Neural cell (in vitro differentiated cells): ENCODE measurements at regions not wholly inside any gene's neighbourhood (a gene's known extent, or its start where the extent isn't known, plus 50 kb on each side); places are given as distances from the start of the nearest gene placed in this dataset.

Source experiments
- H2AFZ ChIP-seq: fragments of 200-600, 300-800 bp; sonication (generic), shearing (Covaris generic); 2 replicates; pipeline ENCODE4 v1.6.0; 2014; ENCODE audit warnings: low read depth, mild to moderate bottlenecking, antibody characterized with exemption, low read length, moderate library complexity
- H3F3A ChIP-seq: fragments of 200-600 bp; shearing (Covaris generic); 2 replicates; pipeline ENCODE4 v1.6.1; 2016; ENCODE audit warnings: mild to moderate bottlenecking, moderate library complexity, mixed read lengths, antibody characterized with exemption, low read length; ENCODE audit not compliant: insufficient read depth, poor library complexity, severe bottlenecking
- H3K27ac ChIP-seq: fragments of 200-600, 300-800 bp; sonication (generic), shearing (Covaris generic); 2 replicates; pipeline ENCODE4 v1.5.1; 2014; ENCODE audit warnings: mild to moderate bottlenecking, low read length, moderate library complexity
- H3K27me3 ChIP-seq: fragments of 300-800, 200-600 bp; sonication (generic), shearing (Covaris generic); 2 replicates; pipeline ENCODE4 v1.6.0; 2014; ENCODE audit warnings: mild to moderate bottlenecking, low read depth, low read length, moderate library complexity; ENCODE audit not compliant: insufficient read depth
- H3K36me3 ChIP-seq: fragments of 300-800, 200-600 bp; sonication (generic), shearing (Covaris generic); 2 replicates; pipeline ENCODE4 v1.5.1; 2014; ENCODE audit warnings: mild to moderate bottlenecking, antibody characterized with exemption, low read length, moderate library complexity; ENCODE audit not compliant: insufficient read depth
- H3K4me2 ChIP-seq: fragments of 300-800, 200-600 bp; sonication (generic), shearing (Covaris generic); 2 replicates; pipeline ENCODE4 v1.6.0; 2014; ENCODE audit warnings: mild to moderate bottlenecking, low read length
- H3K4me3 ChIP-seq: fragments of 300-800, 200-600 bp; sonication (generic), shearing (Covaris generic); 2 replicates; pipeline ENCODE4 v1.5.1; 2014; ENCODE audit warnings: mild to moderate bottlenecking, low read length, moderate library complexity
- H3K79me2 ChIP-seq: fragments of 200-600 bp; shearing (Covaris generic); replicated peaks from 2 replicates; pipeline ENCODE4 v1.6.0; 2014; ENCODE audit warnings: mild to moderate bottlenecking, low read length, moderate library complexity; ENCODE audit not compliant: insufficient read depth
- H3K9ac ChIP-seq: fragments of 300-800, 200-600 bp; sonication (generic), shearing (Covaris generic); 2 replicates; pipeline ENCODE4 v1.6.1; 2016; ENCODE audit warnings: mild to moderate bottlenecking, low read length, mixed read lengths
- H3K9me2 ChIP-seq: fragments of 200-600 bp; shearing (Covaris generic); 2 replicates; pipeline ENCODE4 v1.6.1; 2016; ENCODE audit warnings: mild to moderate bottlenecking, low read length, mixed read lengths; ENCODE audit not compliant: insufficient read depth
- H3K9me3 ChIP-seq: fragments of 200-600, 300-800 bp; sonication (generic), shearing (Covaris generic); 2 replicates; pipeline ENCODE4 v1.6.1; 2016; ENCODE audit warnings: mild to moderate bottlenecking, mixed run types, low read length, moderate library complexity, mixed read lengths
- H4K20me1 ChIP-seq: fragments of 200-600 bp; shearing (Covaris generic); 2 replicates; pipeline ENCODE4 v1.6.1; 2016; ENCODE audit warnings: mild to moderate bottlenecking, mixed run types; ENCODE audit not compliant: insufficient read depth
- EP300 ChIP-seq: fragments of 450-650 bp; conservative IDR thresholded peaks from 2 replicates; pipeline ENCODE4 v1.6.1; 2014; ENCODE audit warnings: antibody characterized with exemption, mild to moderate bottlenecking, moderate library complexity; ENCODE audit not compliant: poor library complexity, severe bottlenecking
- EZH2 ChIP-seq: fragments of 200-600, 300-800 bp; shearing (Covaris generic), sonication (generic); IDR thresholded peaks from 2 replicates; pipeline ENCODE4 v1.6.1; 2014; ENCODE audit warnings: antibody characterized with exemption, low read length, borderline replicate concordance, mild to moderate bottlenecking; ENCODE audit not compliant: insufficient read depth, poor library complexity, severe bottlenecking
- MXI1 ChIP-seq: fragments of 450-650 bp; conservative IDR thresholded peaks from 2 replicates; pipeline ENCODE4 v1.6.1; 2014; ENCODE audit warnings: antibody characterized with exemption, mild to moderate bottlenecking; ENCODE audit not compliant: poor library complexity, severe bottlenecking
- POLR2AphosphoS5 ChIP-seq: IDR thresholded peaks from 2 replicates; pipeline ENCODE4 v1.6.1; 2012
- RAD21 ChIP-seq: fragments of 450-650 bp; conservative IDR thresholded peaks from 2 replicates; pipeline ENCODE4 v1.6.1; 2014; ENCODE audit warnings: antibody characterized with exemption, mild to moderate bottlenecking, moderate library complexity
- SMC3 ChIP-seq: fragments of 450-650 bp; conservative IDR thresholded peaks from 2 replicates; pipeline ENCODE4 v1.6.1; 2014; ENCODE audit warnings: antibody characterized with exemption, mild to moderate bottlenecking, moderate library complexity; ENCODE audit not compliant: poor library complexity
- TAF1 ChIP-seq: IDR thresholded peaks from 2 replicates; pipeline ENCODE4 v1.6.1; 2012; ENCODE audit warnings: low read depth
- TF ChIP-seq, protein P1 (sequence below): IDR thresholded peaks from 2 replicates; pipeline ENCODE4 v1.6.1; 2012; ENCODE audit warnings: borderline replicate concordance
- TF ChIP-seq, protein P2 (sequence below): fragments of 450-650 bp; IDR thresholded peaks from 2 replicates; pipeline ENCODE4 v1.5.1; 2014; ENCODE audit warnings: antibody characterized with exemption, mild to moderate bottlenecking, moderate library complexity; ENCODE audit not compliant: poor library complexity, severe bottlenecking

DNA sequence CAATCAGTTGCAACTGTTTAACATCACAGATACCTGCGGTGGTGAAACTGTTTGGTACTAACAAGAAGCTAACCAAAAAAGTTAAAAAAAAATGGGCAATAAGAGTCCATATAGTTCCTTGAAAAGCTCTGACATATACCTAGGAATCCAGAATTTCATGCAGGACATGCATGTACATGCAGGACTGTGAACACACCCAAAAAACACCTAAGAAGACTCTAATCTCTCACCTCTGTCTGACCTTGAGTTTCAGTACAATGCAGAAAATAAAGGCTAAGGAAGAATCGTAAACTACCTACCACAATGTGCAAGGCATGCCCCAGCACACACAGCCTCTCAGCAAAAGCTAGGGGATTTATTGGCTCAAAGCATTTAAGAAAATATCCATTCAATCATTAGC lies 110.7 kb upstream of the GOLGA8J start:
- Histone ChIP-seq H4K20me1 (no peaks in the 10 kb centered on the region), H3K9me2 (no peaks in the 10 kb centered on the region), H3K4me3 (no peak overlapping the region), H3K79me2 (no peaks in the 10 kb centered on the region), H3K27me3 (peaks cover 30% of the 10 kb centered on the region), H3K4me2 (no peak overlapping the region), H3K9me3 (peaks cover 4% of the 10 kb centered on the region), H3F3A (no peaks in the 10 kb centered on the region), H2AFZ (no peak overlapping the region), H3K36me3 (no peaks in the 10 kb centered on the region), H3K27ac (no peak overlapping the region), H3K9ac (no peak overlapping the region)
- TF ChIP-seq EZH2 (no peak), SMC3 (no peak), MXI1 (no peak), TAF1 (no peak), EP300 (no peak), POLR2AphosphoS5 (no peak), RAD21 (no peak)
- TF ChIP-seq, protein P1, sequence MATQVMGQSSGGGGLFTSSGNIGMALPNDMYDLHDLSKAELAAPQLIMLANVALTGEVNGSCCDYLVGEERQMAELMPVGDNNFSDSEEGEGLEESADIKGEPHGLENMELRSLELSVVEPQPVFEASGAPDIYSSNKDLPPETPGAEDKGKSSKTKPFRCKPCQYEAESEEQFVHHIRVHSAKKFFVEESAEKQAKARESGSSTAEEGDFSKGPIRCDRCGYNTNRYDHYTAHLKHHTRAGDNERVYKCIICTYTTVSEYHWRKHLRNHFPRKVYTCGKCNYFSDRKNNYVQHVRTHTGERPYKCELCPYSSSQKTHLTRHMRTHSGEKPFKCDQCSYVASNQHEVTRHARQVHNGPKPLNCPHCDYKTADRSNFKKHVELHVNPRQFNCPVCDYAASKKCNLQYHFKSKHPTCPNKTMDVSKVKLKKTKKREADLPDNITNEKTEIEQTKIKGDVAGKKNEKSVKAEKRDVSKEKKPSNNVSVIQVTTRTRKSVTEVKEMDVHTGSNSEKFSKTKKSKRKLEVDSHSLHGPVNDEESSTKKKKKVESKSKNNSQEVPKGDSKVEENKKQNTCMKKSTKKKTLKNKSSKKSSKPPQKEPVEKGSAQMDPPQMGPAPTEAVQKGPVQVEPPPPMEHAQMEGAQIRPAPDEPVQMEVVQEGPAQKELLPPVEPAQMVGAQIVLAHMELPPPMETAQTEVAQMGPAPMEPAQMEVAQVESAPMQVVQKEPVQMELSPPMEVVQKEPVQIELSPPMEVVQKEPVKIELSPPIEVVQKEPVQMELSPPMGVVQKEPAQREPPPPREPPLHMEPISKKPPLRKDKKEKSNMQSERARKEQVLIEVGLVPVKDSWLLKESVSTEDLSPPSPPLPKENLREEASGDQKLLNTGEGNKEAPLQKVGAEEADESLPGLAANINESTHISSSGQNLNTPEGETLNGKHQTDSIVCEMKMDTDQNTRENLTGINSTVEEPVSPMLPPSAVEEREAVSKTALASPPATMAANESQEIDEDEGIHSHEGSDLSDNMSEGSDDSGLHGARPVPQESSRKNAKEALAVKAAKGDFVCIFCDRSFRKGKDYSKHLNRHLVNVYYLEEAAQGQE = no peak
- TF ChIP-seq, protein P2, sequence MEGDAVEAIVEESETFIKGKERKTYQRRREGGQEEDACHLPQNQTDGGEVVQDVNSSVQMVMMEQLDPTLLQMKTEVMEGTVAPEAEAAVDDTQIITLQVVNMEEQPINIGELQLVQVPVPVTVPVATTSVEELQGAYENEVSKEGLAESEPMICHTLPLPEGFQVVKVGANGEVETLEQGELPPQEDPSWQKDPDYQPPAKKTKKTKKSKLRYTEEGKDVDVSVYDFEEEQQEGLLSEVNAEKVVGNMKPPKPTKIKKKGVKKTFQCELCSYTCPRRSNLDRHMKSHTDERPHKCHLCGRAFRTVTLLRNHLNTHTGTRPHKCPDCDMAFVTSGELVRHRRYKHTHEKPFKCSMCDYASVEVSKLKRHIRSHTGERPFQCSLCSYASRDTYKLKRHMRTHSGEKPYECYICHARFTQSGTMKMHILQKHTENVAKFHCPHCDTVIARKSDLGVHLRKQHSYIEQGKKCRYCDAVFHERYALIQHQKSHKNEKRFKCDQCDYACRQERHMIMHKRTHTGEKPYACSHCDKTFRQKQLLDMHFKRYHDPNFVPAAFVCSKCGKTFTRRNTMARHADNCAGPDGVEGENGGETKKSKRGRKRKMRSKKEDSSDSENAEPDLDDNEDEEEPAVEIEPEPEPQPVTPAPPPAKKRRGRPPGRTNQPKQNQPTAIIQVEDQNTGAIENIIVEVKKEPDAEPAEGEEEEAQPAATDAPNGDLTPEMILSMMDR = no peak

DNA sequence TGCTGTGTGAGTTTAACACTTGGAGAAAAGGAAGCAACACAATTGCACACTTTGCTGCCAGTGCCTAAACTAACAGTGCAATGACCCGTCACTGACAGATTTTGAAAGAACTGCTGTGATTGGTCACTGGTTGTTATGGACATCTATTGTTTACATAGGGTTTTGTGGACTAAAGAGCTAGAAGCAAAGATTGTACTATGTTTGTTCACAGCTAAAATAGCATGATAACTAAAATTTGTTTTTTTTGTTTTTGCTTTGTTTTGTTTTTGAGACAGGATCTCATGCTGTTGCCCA lies 112.4 kb upstream of the GOLGA8J start:
- Histone ChIP-seq H2AFZ (no peak overlapping the region), H3K27ac (no peak overlapping the region), H3K27me3 (peaks cover 37% of the 10 kb centered on the region), H4K20me1 (no peaks in the 10 kb centered on the region), H3F3A (no peaks in the 10 kb centered on the region), H3K9me2 (no peaks in the 10 kb centered on the region), H3K79me2 (no peaks in the 10 kb centered on the region), H3K9me3 (peaks cover 4% of the 10 kb centered on the region), H3K36me3 (no peaks in the 10 kb centered on the region), H3K4me3 (no peak overlapping the region), H3K4me2 (no peak overlapping the region), H3K9ac (no peak overlapping the region)
- TF ChIP-seq, protein P2 = no peak
- no peak for TF ChIP-seq POLR2AphosphoS5
- TF ChIP-seq, protein P1 = no peak
- TF ChIP-seq SMC3 = no peak
- TF ChIP-seq RAD21 = no peak
- TF ChIP-seq TAF1 = no peak
- no peak for TF ChIP-seq EP300
- no peak for TF ChIP-seq EZH2
- no peak for TF ChIP-seq MXI1
